ENCODE measurements at regions not wholly inside any gene's neighbourhood (a gene's known extent, or its start where the extent isn't known, plus 50 kb on each side); places are given as distances from the start of the nearest gene placed in this dataset.

DNA sequence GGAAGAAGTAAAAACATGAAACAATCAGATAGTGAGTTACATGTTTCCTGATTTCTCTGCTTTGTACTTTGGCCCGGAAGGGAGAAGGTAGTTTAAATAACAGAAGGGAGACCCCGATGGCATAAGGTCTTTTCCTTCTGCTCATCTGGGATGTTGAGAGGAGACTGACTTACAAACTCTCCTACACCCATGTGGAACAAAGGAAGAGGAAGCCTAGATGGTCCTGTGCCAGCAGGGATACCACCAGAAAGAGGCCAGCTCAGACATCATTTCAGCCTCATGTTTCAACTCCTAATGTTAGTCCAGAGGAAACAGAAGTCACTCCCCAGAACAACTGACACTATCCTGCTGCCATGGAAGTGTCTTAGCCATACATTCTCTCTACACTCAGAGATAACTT, 250.7 kb upstream of the NOX3 start:
- ATAC-seq: no peak
- TF ChIP-seq TCF4 (CRISPR knock-in tag; IDR thresholded peaks at IDR 0.05; ENCODE audit: borderline replicate concordance) (no peak), ZFP30 (CRISPR knock-in tag; IDR thresholded peaks at IDR 0.05) (no peak), OSR1 (CRISPR knock-in tag; IDR thresholded peaks at IDR 0.05) (no peak), PPARA (CRISPR knock-in tag; IDR thresholded peaks at IDR 0.05; ENCODE audit: borderline replicate concordance) (no peak), ZNF8 (CRISPR knock-in tag; IDR thresholded peaks at IDR 0.05) (no peak), ZFP3 (CRISPR knock-in tag; IDR thresholded peaks at IDR 0.05) (no peak), BACH2 (CRISPR knock-in tag; IDR thresholded peaks at IDR 0.05; ENCODE audit: borderline replicate concordance) (no peak), TOX (CRISPR knock-in tag; IDR thresholded peaks at IDR 0.05; ENCODE audit: borderline replicate concordance) (no peak), GLIS3 (CRISPR knock-in tag; IDR thresholded peaks at IDR 0.05) (no peak), ZNF565 (CRISPR knock-in tag; conservative IDR thresholded peaks at IDR 0.05; ENCODE audit: low read depth) (no peak), ISL1 (CRISPR knock-in tag; IDR thresholded peaks at IDR 0.05) (no peak)
- TF ChIP-seq, protein P1, sequence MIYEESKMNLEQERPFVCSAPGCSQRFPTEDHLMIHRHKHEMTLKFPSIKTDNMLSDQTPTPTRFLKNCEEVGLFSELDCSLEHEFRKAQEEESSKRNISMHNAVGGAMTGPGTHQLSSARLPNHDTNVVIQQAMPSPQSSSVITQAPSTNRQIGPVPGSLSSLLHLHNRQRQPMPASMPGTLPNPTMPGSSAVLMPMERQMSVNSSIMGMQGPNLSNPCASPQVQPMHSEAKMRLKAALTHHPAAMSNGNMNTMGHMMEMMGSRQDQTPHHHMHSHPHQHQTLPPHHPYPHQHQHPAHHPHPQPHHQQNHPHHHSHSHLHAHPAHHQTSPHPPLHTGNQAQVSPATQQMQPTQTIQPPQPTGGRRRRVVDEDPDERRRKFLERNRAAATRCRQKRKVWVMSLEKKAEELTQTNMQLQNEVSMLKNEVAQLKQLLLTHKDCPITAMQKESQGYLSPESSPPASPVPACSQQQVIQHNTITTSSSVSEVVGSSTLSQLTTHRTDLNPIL (CRISPR knock-in tag; IDR thresholded peaks at IDR 0.05; ENCODE audit: low read depth): no peak

DNA sequence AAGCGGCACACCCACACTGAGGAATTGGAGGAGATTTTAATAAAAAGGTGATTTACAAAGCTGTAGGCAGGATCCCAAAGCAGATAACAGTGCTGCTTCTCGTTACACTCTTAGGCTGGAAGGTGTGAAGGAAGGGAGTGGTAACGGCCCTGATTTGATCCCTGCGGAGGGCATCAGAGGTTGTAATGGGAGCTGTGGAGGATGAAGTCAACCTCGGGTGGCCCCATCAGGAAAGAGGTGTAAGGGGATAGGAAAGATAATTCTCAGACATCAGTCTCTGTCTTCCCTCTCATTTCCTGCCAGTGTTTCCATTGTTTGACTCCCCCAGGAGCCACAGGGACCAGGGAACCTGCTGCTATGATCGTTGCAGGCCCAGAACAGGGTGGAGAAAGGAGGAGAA, 245.7 kb upstream of the NOX3 start:
- TF ChIP-seq OSR1 (CRISPR knock-in tag; IDR thresholded peaks at IDR 0.05) (no peak), SNAI2 (CRISPR knock-in tag; IDR thresholded peaks at IDR 0.05) (no peak), ZNF565 (CRISPR knock-in tag; conservative IDR thresholded peaks at IDR 0.05; ENCODE audit: low read depth) (no peak), ZFP30 (CRISPR knock-in tag; IDR thresholded peaks at IDR 0.05) (no peak), BACH2 (CRISPR knock-in tag; IDR thresholded peaks at IDR 0.05; ENCODE audit: borderline replicate concordance) (no peak), PATZ1 (CRISPR knock-in tag; IDR thresholded peaks at IDR 0.05; ENCODE audit: borderline replicate concordance) (no peak), ARNTL (CRISPR knock-in tag; IDR thresholded peaks at IDR 0.05; ENCODE audit: borderline replicate concordance, low read depth) (no peak), ZFP3 (CRISPR knock-in tag; IDR thresholded peaks at IDR 0.05) (no peak), TSHZ2 (CRISPR knock-in tag; IDR thresholded peaks at IDR 0.05) (no peak), ISL1 (CRISPR knock-in tag; IDR thresholded peaks at IDR 0.05) (no peak)
- ATAC-seq: no peak

- TF ChIP-seq ZNF70 (CRISPR knock-in tag; IDR thresholded peaks at IDR 0.05) (no peak), PATZ1 (CRISPR knock-in tag; IDR thresholded peaks at IDR 0.05; ENCODE audit: borderline replicate concordance) (no peak), GLIS3 (CRISPR knock-in tag; IDR thresholded peaks at IDR 0.05) (no peak)
- TF ChIP-seq, protein P1 (CRISPR knock-in tag; IDR thresholded peaks at IDR 0.05; ENCODE audit: low read depth): no peak
- no peak for ATAC-seq
Measured at GRCh38 chr6:155695495-155695894, 239.9 kb upstream of the NOX3 start.

GRCh38 chr6:155694419-155694790, 238.8 kb upstream of the NOX3 start:
- TF ChIP-seq TSHZ2 (CRISPR knock-in tag; IDR thresholded peaks at IDR 0.05) (no peak), ISL1 (CRISPR knock-in tag; IDR thresholded peaks at IDR 0.05) (no peak)
- no peak for ATAC-seq
